ENCODE measurements at regions not wholly inside any gene's neighbourhood (a gene's known extent, or its start where the extent isn't known, plus 50 kb on each side); places are given as distances from the start of the nearest gene placed in this dataset.
A peak's percentile ranks its signal among the peaks of the same experiment; 100 is the strongest.
"Not testable (repeated sequence)": the region's sequence is repeated elsewhere in the genome, so short reads cannot be mapped to it uniquely, and the experiment has no call there.

- H3K4me3 Mint-ChIP-seq (ENCODE audit: unreplicated experiment) = peak overlapping the region; percentile 85
- H3K27me3 ChIP-seq (replicated peaks; ENCODE audit: control insufficient read depth, insufficient read depth, low read length); H3K9me3 Mint-ChIP-seq (ENCODE audit: unreplicated experiment); H3K36me3 Mint-ChIP-seq (ENCODE audit: insufficient read depth, unreplicated experiment); intact Hi-C loops (cut with micrococcal nuclease; ENCODE audit: unreplicated experiment); CTCF ChIA-PET; H3K4me1 Mint-ChIP-seq (ENCODE audit: low read depth, unreplicated experiment); BruUV-seq (replicated peaks); H3K4me1 ChIP-seq; H3K36me3 ChIP-seq (ENCODE audit: control insufficient read depth, insufficient read depth, low read length); H3K27me3 Mint-ChIP-seq (ENCODE audit: insufficient read depth, unreplicated experiment); H3K9me3 ChIP-seq: not testable (repeated sequence)
- POLR2A ChIA-PET = interaction anchor here (0.7 kb wide), 2 partner anchors 141 to 245 kb away, joined by 6 to 16 read pairs; no protein-coding TSS in a partner anchor
- peak overlapping the region; percentile 81 for H3K4me3 ChIP-seq (ENCODE audit: low read depth, low read length)
- H3K27ac Mint-ChIP-seq (ENCODE audit: unreplicated experiment) = peak overlapping the region; percentile 89
- peak; percentile 71 to 81 for DNase-seq
Observed at GRCh38 chr16:22436823-22437652, 62.6 kb upstream of the CDR2 start.

- POLR2A ChIA-PET = interaction anchor here (0.7 kb wide), 2 partner anchors 140 to 245 kb away, joined by 6 to 16 read pairs; no protein-coding TSS in a partner anchor
Observed at GRCh38 chr16:22436326-22436822, 62.0 kb upstream of the CDR2 start.

GRCh38 chr16:22431314-22431713 lies 56.9 kb upstream of the CDR2 start:
- intact Hi-C loops (cut with micrococcal nuclease; ENCODE audit: unreplicated experiment); POLR2A ChIA-PET; H3K27me3 Mint-ChIP-seq (ENCODE audit: insufficient read depth, unreplicated experiment): not testable (repeated sequence)

More at GRCh38 chr16:22436326-22436822, 62.0 kb upstream of the CDR2 start:
- H3K4me3 ChIP-seq (ENCODE audit: low read depth, low read length) = peak overlapping the region; percentile 81
- Mint-ChIP-seq H3K4me3 (ENCODE audit: unreplicated experiment) (peak overlapping the region; percentile 85), H3K27ac (ENCODE audit: unreplicated experiment) (peak overlapping the region; percentile 89)
- H3K9me3 ChIP-seq; H3K36me3 ChIP-seq (ENCODE audit: control insufficient read depth, insufficient read depth, low read length); H3K27me3 ChIP-seq (replicated peaks; ENCODE audit: control insufficient read depth, insufficient read depth, low read length); H3K4me1 ChIP-seq; H3K27me3 Mint-ChIP-seq (ENCODE audit: insufficient read depth, unreplicated experiment); CTCF ChIA-PET; H3K9me3 Mint-ChIP-seq (ENCODE audit: unreplicated experiment); H3K4me1 Mint-ChIP-seq (ENCODE audit: low read depth, unreplicated experiment); DNase-seq; intact Hi-C loops (cut with micrococcal nuclease; ENCODE audit: unreplicated experiment); H3K36me3 Mint-ChIP-seq (ENCODE audit: insufficient read depth, unreplicated experiment): not testable (repeated sequence)
- TSS peak; percentile 47 for BruUV-seq (replicated peaks)

GRCh38 chr16:22428654-22429053 lies 54.2 kb upstream of the CDR2 start:
- Histone ChIP-seq H3K9me3 (no peaks in the 10 kb centered on the region), H3K4me1 (no peaks in the 10 kb centered on the region), H3K4me3 (ENCODE audit: low read depth, low read length) (no peak overlapping the region), H3K27me3 (replicated peaks; ENCODE audit: control insufficient read depth, insufficient read depth, low read length) (no peaks in the 10 kb centered on the region), H3K36me3 (ENCODE audit: control insufficient read depth, insufficient read depth, low read length) (no peaks in the 10 kb centered on the region)
- Mint-ChIP-seq H3K27me3 (ENCODE audit: insufficient read depth, unreplicated experiment) (no peaks in the 10 kb centered on the region), H3K9me3 (ENCODE audit: unreplicated experiment) (peaks cover 3% of the 10 kb centered on the region), H3K27ac (ENCODE audit: unreplicated experiment) (no peak overlapping the region), H3K4me1 (ENCODE audit: low read depth, unreplicated experiment) (no peaks in the 10 kb centered on the region), H3K4me3 (ENCODE audit: unreplicated experiment) (no peak overlapping the region), H3K36me3 (ENCODE audit: insufficient read depth, unreplicated experiment) (peaks cover 4% of the 10 kb centered on the region)
- intact Hi-C loops (cut with micrococcal nuclease; ENCODE audit: unreplicated experiment) = no loop called here
- TF ChIP-seq CTCF (IDR thresholded peaks at IDR 0.05; ENCODE audit: insufficient read depth in 1 of 2, low read depth in 1 of 2, low read length in 1 of 2, severe bottlenecking in 1 of 2, unreplicated experiment in 1 of 2) = no peak
- ChIA-PET POLR2A (no interaction called here), CTCF (no interaction called here)
- no TSS peak for BruUV-seq (replicated peaks)
- DNase-seq = no peak

More at GRCh38 chr16:22431314-22431713, 56.9 kb upstream of the CDR2 start:
- H3K4me1 ChIP-seq; H3K27ac Mint-ChIP-seq (ENCODE audit: unreplicated experiment); H3K27me3 ChIP-seq (replicated peaks; ENCODE audit: control insufficient read depth, insufficient read depth, low read length); BruUV-seq (replicated peaks); CTCF ChIA-PET; H3K4me3 Mint-ChIP-seq (ENCODE audit: unreplicated experiment); H3K4me3 ChIP-seq (ENCODE audit: low read depth, low read length); H3K36me3 ChIP-seq (ENCODE audit: control insufficient read depth, insufficient read depth, low read length); H3K9me3 Mint-ChIP-seq (ENCODE audit: unreplicated experiment); H3K4me1 Mint-ChIP-seq (ENCODE audit: low read depth, unreplicated experiment); H3K9me3 ChIP-seq; H3K36me3 Mint-ChIP-seq (ENCODE audit: insufficient read depth, unreplicated experiment); DNase-seq: not testable (repeated sequence)

Data from Caco-2 (cell line).